HAP-1 (cell line): ENCODE measurements at regions not wholly inside any gene's neighbourhood (a gene's known extent, or its start where the extent isn't known, plus 50 kb on each side); places are given as distances from the start of the nearest gene placed in this dataset.

ENCODE experiments used
- DNase-seq, 2 experiments: peaks; one replicate each; pipeline ENCODE4 v3.0.0-alpha.2; 2016 to 2020; ENCODE audit warnings: low spot score in 2 of 2
- H3K27me3 ChIP-seq: fragments of 250-450 bp; sonication (Bioruptor Pico); 2 replicates; pipeline ENCODE4 v1.5.1; 2020; ENCODE audit warnings: low read depth, mild to moderate bottlenecking, moderate library complexity
- H3K36me3 ChIP-seq: fragments of 250-450 bp; sonication (Bioruptor Pico); replicated peaks from 2 replicates; pipeline ENCODE4 v1.5.1; 2020; ENCODE audit warnings: mild to moderate bottlenecking
- H3K4me1 ChIP-seq: fragments of 250-450 bp; sonication (Bioruptor Pico); 2 replicates; pipeline ENCODE4 v1.5.1; 2020; ENCODE audit warnings: mild to moderate bottlenecking
- H3K4me3 ChIP-seq: fragments of 250-450 bp; sonication (Bioruptor Pico); 2 replicates; pipeline ENCODE4 v1.5.1; 2020; ENCODE audit warnings: mild to moderate bottlenecking, moderate library complexity
- H3K9me3 ChIP-seq: fragments of 250-450 bp; sonication (Bioruptor Pico); 2 replicates; pipeline ENCODE4 v1.5.1; 2020; ENCODE audit warnings: mild to moderate bottlenecking, moderate library complexity
- in situ Hi-C: fragments of 300-500 bp; cut with MboI; formaldehyde crosslinking; loops from 3 replicates; pipeline ENCODE4 v1.14.3; 2020; ENCODE audit warnings: low sequenced_read_pairs, inconsistent platforms, mixed read lengths

DNA sequence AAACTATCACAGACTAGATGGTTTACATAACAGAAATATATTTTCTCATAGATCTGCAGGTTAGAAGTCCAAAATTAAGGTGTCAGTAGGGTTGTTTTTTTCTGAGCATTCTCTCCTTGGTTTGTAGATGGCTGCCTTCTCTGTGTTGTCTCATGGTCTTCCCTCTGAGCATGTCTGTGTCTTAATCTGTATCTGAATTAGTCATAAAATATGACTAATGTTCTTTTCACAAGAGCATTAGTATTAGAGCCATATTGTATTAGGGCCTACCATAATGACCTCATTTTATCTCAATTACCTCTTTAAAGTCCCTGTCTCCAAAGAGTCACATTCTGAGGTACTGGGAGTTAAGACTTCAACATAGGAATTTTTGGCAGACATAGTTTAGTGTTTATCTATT is 77.2 kb upstream of the OBI1 start:
- in situ Hi-C loops = no loop called here
- H3K36me3 ChIP-seq = no peaks in the 10 kb centered on the region
- H3K4me3 ChIP-seq = no peak overlapping the region
- no peaks in the 10 kb centered on the region for H3K4me1 ChIP-seq
- no peaks in the 10 kb centered on the region for H3K27me3 ChIP-seq
- no peak for DNase-seq
- no peaks in the 10 kb centered on the region for H3K9me3 ChIP-seq

- Histone ChIP-seq H3K36me3 (no peaks in the 10 kb centered on the region), H3K4me1 (no peaks in the 10 kb centered on the region), H3K9me3 (no peaks in the 10 kb centered on the region), H3K27me3 (no peaks in the 10 kb centered on the region), H3K4me3 (no peak overlapping the region)
- DNase-seq = no peak
- in situ Hi-C loops = no loop called here
Measured at GRCh38 chr13:78732445-78733017, 73.6 kb upstream of the OBI1 start.

DNA sequence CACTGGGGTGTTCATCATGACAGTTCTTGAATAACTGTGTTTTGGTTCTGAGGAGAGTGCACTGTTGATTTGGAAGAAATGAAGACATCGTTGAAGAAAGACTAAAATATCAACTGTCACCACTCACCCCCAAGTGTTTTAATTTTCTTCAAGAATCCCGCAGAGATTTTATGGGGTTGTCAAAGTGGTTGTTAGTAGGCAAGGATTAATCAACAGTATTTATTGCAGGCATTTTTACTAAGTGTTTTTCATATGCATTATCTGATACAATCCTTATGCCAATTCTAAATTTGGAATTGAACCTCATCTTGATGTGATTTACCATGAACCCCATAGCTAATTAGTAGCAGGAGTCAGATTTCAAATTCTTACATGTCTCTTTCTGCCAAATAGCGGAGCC is 63.7 kb upstream of the OBI1 start:
- Histone ChIP-seq H3K4me1 (no peaks in the 10 kb centered on the region), H3K27me3 (peaks cover 7% of the 10 kb centered on the region; the same call in 1 of the 2 replicates), H3K36me3 (no peaks in the 10 kb centered on the region), H3K9me3 (no peaks in the 10 kb centered on the region), H3K4me3 (no peak overlapping the region)
- in situ Hi-C loops = no loop called here
- no peak for DNase-seq

- H3K36me3 ChIP-seq = no peaks in the 10 kb centered on the region
- H3K9me3 ChIP-seq = no peaks in the 10 kb centered on the region
- in situ Hi-C loops = no loop called here
- H3K27me3 ChIP-seq = peaks cover 7% of the 10 kb centered on the region; the same call in 1 of the 2 replicates
- H3K4me1 ChIP-seq = peaks cover 3% of the 10 kb centered on the region
- no peak for DNase-seq
- no peak overlapping the region for H3K4me3 ChIP-seq
Measured at GRCh38 chr13:78719367-78719766, 60.4 kb upstream of the OBI1 start.

GRCh38 chr13:78714717-78715116 is 55.8 kb upstream of the OBI1 start:
- Histone ChIP-seq H3K4me1 (peaks cover 21% of the 10 kb centered on the region), H3K9me3 (no peaks in the 10 kb centered on the region), H3K4me3 (no peak overlapping the region), H3K27me3 (no peaks in the 10 kb centered on the region), H3K36me3 (no peaks in the 10 kb centered on the region)
- in situ Hi-C loops = no loop called here
- DNase-seq = peak in 1 of 2 experiments; percentile 27

DNA sequence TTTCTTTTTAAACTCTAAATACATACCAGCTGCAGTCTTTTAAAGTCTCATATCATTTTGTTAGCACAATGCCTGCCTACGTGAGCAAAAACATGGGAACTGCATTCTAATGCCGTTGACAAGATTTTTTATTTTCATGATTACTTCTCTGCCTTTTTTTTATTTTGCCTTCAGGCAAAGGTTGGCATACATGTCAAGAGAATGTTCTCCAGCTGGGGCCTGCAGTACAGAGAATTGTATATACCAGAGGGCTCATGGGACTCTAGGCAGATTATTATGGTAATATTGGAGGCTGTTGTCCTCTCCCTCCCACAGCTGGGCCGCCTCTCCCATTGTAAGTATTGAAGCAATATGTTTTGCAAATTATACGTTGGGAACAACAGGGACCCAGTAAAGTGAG is 53.9 kb upstream of the OBI1 start:
- Histone ChIP-seq H3K4me1 (peaks cover 21% of the 10 kb centered on the region), H3K27me3 (no peaks in the 10 kb centered on the region), H3K4me3 (no peak overlapping the region), H3K36me3 (no peaks in the 10 kb centered on the region), H3K9me3 (no peaks in the 10 kb centered on the region)
- peak; percentile 79 to 89 for DNase-seq
- in situ Hi-C loops = no loop called here

DNA sequence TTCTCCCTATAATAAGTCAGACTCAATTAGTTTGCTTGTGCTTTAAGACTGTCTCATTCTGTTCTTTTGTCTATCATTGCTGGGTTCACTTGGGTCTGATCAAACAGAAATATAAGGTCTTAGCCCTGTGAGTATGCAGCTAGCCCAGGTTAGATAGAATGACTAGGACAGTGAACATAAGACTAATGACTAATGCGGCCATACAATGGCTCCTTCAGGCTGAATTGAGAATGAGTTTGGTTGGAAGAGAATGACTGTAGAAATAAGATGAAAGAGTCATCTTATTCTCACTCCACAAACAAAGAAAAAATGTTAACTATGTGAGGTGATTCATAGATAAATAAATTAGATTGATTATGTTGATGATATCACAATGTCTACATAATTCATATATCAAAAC is 50.1 kb upstream of the OBI1 start:
- Histone ChIP-seq H3K27me3 (no peaks in the 10 kb centered on the region), H3K9me3 (no peaks in the 10 kb centered on the region), H3K4me1 (peaks cover 14% of the 10 kb centered on the region), H3K4me3 (no peak overlapping the region), H3K36me3 (no peaks in the 10 kb centered on the region)
- in situ Hi-C loops = no loop called here
- DNase-seq = no peak
